A673 (cell line): ENCODE measurements at regions not wholly inside any gene's neighbourhood (a gene's known extent, or its start where the extent isn't known, plus 50 kb on each side); places are given as distances from the start of the nearest gene placed in this dataset.

Experiments
- CTCF ChIP-seq: fragments of 300-800, 200-600 bp; sonication (generic); conservative IDR thresholded peaks from 2 replicates; pipeline ENCODE4 v1.5.1; 2017; ENCODE audit warnings: low read depth, mild to moderate bottlenecking, antibody characterized with exemption, low read length, moderate library complexity, mixed read lengths
- EZH2 ChIP-seq: fragments of 200-600 bp; sonication (generic); IDR thresholded peaks from 2 replicates; pipeline ENCODE4 v1.6.1; 2017; ENCODE audit warnings: borderline replicate concordance, low read depth, mild to moderate bottlenecking, mixed read lengths, antibody characterized with exemption, low read length; ENCODE audit not compliant: poor library complexity, severe bottlenecking

DNA sequence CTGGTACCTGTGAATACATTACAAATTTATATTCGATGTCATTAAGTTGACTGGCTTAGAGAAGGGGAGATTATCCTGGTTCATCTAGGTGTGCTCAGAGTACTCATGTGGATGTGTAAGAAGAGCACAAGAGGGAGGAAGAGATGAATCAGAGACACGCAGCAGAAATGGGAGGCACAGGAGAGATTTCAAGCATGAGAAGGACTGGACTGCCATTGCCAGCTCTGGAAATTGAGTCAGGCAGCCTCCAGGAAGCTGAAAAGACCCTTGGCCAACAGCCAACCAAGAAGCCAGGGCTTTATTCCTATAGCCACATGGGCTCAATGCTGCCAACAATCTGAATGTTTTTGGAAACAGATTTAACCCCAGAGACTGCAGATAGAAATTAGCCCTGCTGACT lies 1390.0 kb downstream of the STIM2 start:
- TF ChIP-seq EZH2 = no peak
- TF ChIP-seq CTCF = no peak
